Tibial nerve (tissue), 3 donors: ENCODE measurements at regions not wholly inside any gene's neighbourhood (a gene's known extent, or its start where the extent isn't known, plus 50 kb on each side); places are given as distances from the start of the nearest gene placed in this dataset.

Source experiments
- POLR2A ChIP-seq, 2 donors: fragments of 450-650 bp; IDR thresholded peaks; one replicate each; pipeline ENCODE4 v1.6.1; 2017; ENCODE audit warnings: antibody characterized with exemption in 2 of 2, mild to moderate bottlenecking in 2 of 2, moderate library complexity in 2 of 2
- TF ChIP-seq, protein P1 (sequence below), 5 experiments: fragments of 200-600 bp in 3 of 5; fragments of 450-650 bp in 2 of 5; sonication (generic) in 3 of 5; IDR thresholded peaks; one replicate each; pipeline ENCODE4 v1.5.1; 2016 to 2019; ENCODE audit warnings: antibody characterized with exemption in 5 of 5, mild to moderate bottlenecking in 3 of 5, moderate library complexity in 2 of 5

DNA sequence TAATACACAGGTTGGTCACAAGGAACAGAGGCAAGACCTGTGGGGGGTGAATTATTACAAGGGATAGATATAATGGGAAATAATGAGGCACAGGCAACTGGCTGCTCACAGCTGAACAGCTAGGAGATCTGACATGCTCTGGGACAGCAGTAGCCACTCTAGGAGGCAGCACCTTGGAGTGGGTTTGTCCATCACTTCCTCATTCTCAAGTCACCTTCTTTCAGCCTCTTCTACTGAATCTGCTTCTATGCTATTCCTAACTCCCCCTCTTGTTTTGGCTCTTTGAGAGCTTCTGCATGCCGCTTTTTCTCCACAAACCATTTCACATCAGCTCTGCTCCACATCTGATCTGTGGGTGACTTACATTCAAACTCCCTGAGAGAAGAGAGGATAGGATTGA, 345.5 kb upstream of the MAP3K7 start:
- TF ChIP-seq, protein P1, sequence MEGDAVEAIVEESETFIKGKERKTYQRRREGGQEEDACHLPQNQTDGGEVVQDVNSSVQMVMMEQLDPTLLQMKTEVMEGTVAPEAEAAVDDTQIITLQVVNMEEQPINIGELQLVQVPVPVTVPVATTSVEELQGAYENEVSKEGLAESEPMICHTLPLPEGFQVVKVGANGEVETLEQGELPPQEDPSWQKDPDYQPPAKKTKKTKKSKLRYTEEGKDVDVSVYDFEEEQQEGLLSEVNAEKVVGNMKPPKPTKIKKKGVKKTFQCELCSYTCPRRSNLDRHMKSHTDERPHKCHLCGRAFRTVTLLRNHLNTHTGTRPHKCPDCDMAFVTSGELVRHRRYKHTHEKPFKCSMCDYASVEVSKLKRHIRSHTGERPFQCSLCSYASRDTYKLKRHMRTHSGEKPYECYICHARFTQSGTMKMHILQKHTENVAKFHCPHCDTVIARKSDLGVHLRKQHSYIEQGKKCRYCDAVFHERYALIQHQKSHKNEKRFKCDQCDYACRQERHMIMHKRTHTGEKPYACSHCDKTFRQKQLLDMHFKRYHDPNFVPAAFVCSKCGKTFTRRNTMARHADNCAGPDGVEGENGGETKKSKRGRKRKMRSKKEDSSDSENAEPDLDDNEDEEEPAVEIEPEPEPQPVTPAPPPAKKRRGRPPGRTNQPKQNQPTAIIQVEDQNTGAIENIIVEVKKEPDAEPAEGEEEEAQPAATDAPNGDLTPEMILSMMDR (IDR thresholded peaks at IDR 0.05), result no peak
- no peak for TF ChIP-seq POLR2A (IDR thresholded peaks at IDR 0.05)
